IPS-20b (cell line): ENCODE measurements at regions not wholly inside any gene's neighbourhood (a gene's known extent, or its start where the extent isn't known, plus 50 kb on each side); places are given as distances from the start of the nearest gene placed in this dataset.
A peak's percentile ranks its signal among the peaks of the same experiment; 100 is the strongest.

Source experiments
- H3K27ac ChIP-seq: one replicate; pipeline ENCODE4 v1.5.1; 2013; ENCODE audit warnings: low read length
- H3K27me3 ChIP-seq: 2 replicates; pipeline ENCODE4 v1.6.1; 2013; ENCODE audit warnings: mild to moderate bottlenecking, low read length, inconsistent platforms; ENCODE audit not compliant: insufficient read depth
- H3K36me3 ChIP-seq: 2 replicates; pipeline ENCODE4 v1.6.1; 2013; ENCODE audit warnings: low read depth, mild to moderate bottlenecking, inconsistent platforms, low read length, moderate library complexity; ENCODE audit not compliant: insufficient read depth
- H3K4me1 ChIP-seq: 2 replicates; pipeline ENCODE4 v1.6.1; 2013; ENCODE audit warnings: mild to moderate bottlenecking, control low read depth, inconsistent platforms, low read length, moderate library complexity; ENCODE audit not compliant: insufficient read depth
- H3K4me3 ChIP-seq: 2 replicates; pipeline ENCODE4 v1.5.1; 2013; ENCODE audit warnings: mild to moderate bottlenecking, low read length, inconsistent platforms
- H3K9ac ChIP-seq: 2 replicates; pipeline ENCODE4 v1.6.1; 2013; ENCODE audit warnings: low read depth, mild to moderate bottlenecking, inconsistent platforms, low read length, moderate library complexity
- H3K9me3 ChIP-seq: 2 replicates; pipeline ENCODE4 v1.6.1; 2013; ENCODE audit warnings: mild to moderate bottlenecking, low read depth, low read length, inconsistent platforms; ENCODE audit not compliant: insufficient read depth

GRCh38 chr9:79357194-79357593 lies 214.6 kb upstream of the TLE4 start:
- no peak overlapping the region for H3K9ac ChIP-seq
- peaks cover 34% of the 10 kb centered on the region for H3K4me1 ChIP-seq
- H3K27ac ChIP-seq, result no peak overlapping the region
- H3K36me3 ChIP-seq, result no peaks in the 10 kb centered on the region
- H3K27me3 ChIP-seq, result peaks cover 5% of the 10 kb centered on the region; the same call in 1 of the 2 replicates
- no peaks in the 10 kb centered on the region for H3K9me3 ChIP-seq
- no peak overlapping the region for H3K4me3 ChIP-seq

GRCh38 chr9:79357616-79358015 lies 214.1 kb upstream of the TLE4 start:
- Histone ChIP-seq H3K27me3 (peaks cover 7% of the 10 kb centered on the region; the same call in 1 of the 2 replicates), H3K9ac (no peak overlapping the region), H3K27ac (no peak overlapping the region), H3K4me3 (no peak overlapping the region), H3K9me3 (no peaks in the 10 kb centered on the region), H3K36me3 (no peaks in the 10 kb centered on the region), H3K4me1 (peaks cover 35% of the 10 kb centered on the region)

GRCh38 chr9:79360387-79361347 lies 211.1 kb upstream of the TLE4 start:
- Histone ChIP-seq H3K27me3 (peaks cover 14% of the 10 kb centered on the region; the same call in 1 of the 2 replicates), H3K27ac (no peak overlapping the region), H3K4me1 (peaks cover 33% of the 10 kb centered on the region), H3K9me3 (no peaks in the 10 kb centered on the region), H3K36me3 (no peaks in the 10 kb centered on the region), H3K9ac (no peak overlapping the region), H3K4me3 (peak overlapping the region; percentile 39; the same call in 1 of the 2 replicates)

- Histone ChIP-seq H3K36me3 (no peaks in the 10 kb centered on the region), H3K9me3 (no peaks in the 10 kb centered on the region), H3K4me1 (peaks cover 33% of the 10 kb centered on the region), H3K4me3 (peak overlapping the region; percentile 44), H3K27ac (no peak overlapping the region), H3K9ac (no peak overlapping the region), H3K27me3 (peaks cover 14% of the 10 kb centered on the region; the same call in 1 of the 2 replicates)
Measured at GRCh38 chr9:79362100-79363081, 209.4 kb upstream of the TLE4 start.

- H3K9ac ChIP-seq, result no peak overlapping the region
- no peaks in the 10 kb centered on the region for H3K9me3 ChIP-seq
- no peaks in the 10 kb centered on the region for H3K27me3 ChIP-seq
- no peak overlapping the region for H3K4me3 ChIP-seq
- no peaks in the 10 kb centered on the region for H3K4me1 ChIP-seq
- no peaks in the 10 kb centered on the region for H3K36me3 ChIP-seq
- H3K27ac ChIP-seq, result no peak overlapping the region
Measured at GRCh38 chr9:79369676-79370075, 202.1 kb upstream of the TLE4 start.

GRCh38 chr9:79371301-79371700 lies 200.5 kb upstream of the TLE4 start:
- H3K36me3 ChIP-seq, result no peaks in the 10 kb centered on the region

GRCh38 chr9:79371948-79372555 lies 199.7 kb upstream of the TLE4 start:
- no peaks in the 10 kb centered on the region for H3K9me3 ChIP-seq
- H3K4me3 ChIP-seq, result no peak overlapping the region
- H3K27me3 ChIP-seq, result no peaks in the 10 kb centered on the region
- no peak overlapping the region for H3K9ac ChIP-seq
- no peaks in the 10 kb centered on the region for H3K36me3 ChIP-seq
- no peaks in the 10 kb centered on the region for H3K4me1 ChIP-seq
- no peak overlapping the region for H3K27ac ChIP-seq

More at GRCh38 chr9:79371301-79371700, 200.5 kb upstream of the TLE4 start:
- Histone ChIP-seq H3K4me3 (no peak overlapping the region), H3K4me1 (no peaks in the 10 kb centered on the region), H3K27ac (no peak overlapping the region), H3K27me3 (no peaks in the 10 kb centered on the region), H3K9ac (no peak overlapping the region), H3K9me3 (no peaks in the 10 kb centered on the region)

- no peaks in the 10 kb centered on the region for H3K36me3 ChIP-seq
- H3K9ac ChIP-seq, result no peak overlapping the region
- H3K27ac ChIP-seq, result no peak overlapping the region
- H3K9me3 ChIP-seq, result peaks cover 7% of the 10 kb centered on the region
- H3K27me3 ChIP-seq, result no peaks in the 10 kb centered on the region
- H3K4me1 ChIP-seq, result no peaks in the 10 kb centered on the region
- no peak overlapping the region for H3K4me3 ChIP-seq
Measured at GRCh38 chr9:79377339-79377855, 194.4 kb upstream of the TLE4 start.

- Histone ChIP-seq H3K36me3 (no peaks in the 10 kb centered on the region), H3K4me3 (no peak overlapping the region), H3K9ac (no peak overlapping the region)
Measured at GRCh38 chr9:79378107-79378506, 193.7 kb upstream of the TLE4 start.

GRCh38 chr9:79382044-79382443 lies 189.7 kb upstream of the TLE4 start:
- H3K4me1 ChIP-seq, result 0 out of 2 replicates have a peak, but pooled peaks cover 4% of the 10 kb centered on the region
- no peak overlapping the region for H3K9ac ChIP-seq
- H3K9me3 ChIP-seq, result peaks cover 7% of the 10 kb centered on the region
- H3K27me3 ChIP-seq, result no peaks in the 10 kb centered on the region
- H3K27ac ChIP-seq, result no peak overlapping the region
- H3K4me3 ChIP-seq, result no peak overlapping the region
- no peaks in the 10 kb centered on the region for H3K36me3 ChIP-seq

More at GRCh38 chr9:79378107-79378506, 193.7 kb upstream of the TLE4 start:
- 0 out of 2 replicates have a peak, but pooled peaks cover 4% of the 10 kb centered on the region for H3K4me1 ChIP-seq
- H3K9me3 ChIP-seq, result peaks cover 7% of the 10 kb centered on the region
- H3K27ac ChIP-seq, result no peak overlapping the region
- H3K27me3 ChIP-seq, result no peaks in the 10 kb centered on the region

- Histone ChIP-seq H3K9me3 (peaks cover 7% of the 10 kb centered on the region), H3K36me3 (no peaks in the 10 kb centered on the region), H3K27ac (no peak overlapping the region), H3K4me3 (no peak overlapping the region), H3K4me1 (0 out of 2 replicates have a peak, but pooled peaks cover 6% of the 10 kb centered on the region), H3K27me3 (no peaks in the 10 kb centered on the region), H3K9ac (no peak overlapping the region)
Measured at GRCh38 chr9:79382458-79382857, 189.3 kb upstream of the TLE4 start.
